HG03196 (cell line): ENCODE measurements at regions not wholly inside any gene's neighbourhood (a gene's known extent, or its start where the extent isn't known, plus 50 kb on each side); places are given as distances from the start of the nearest gene placed in this dataset.

Source experiments
- ATAC-seq: cut with Tn5 transposase; IDR thresholded peaks from one replicate; pipeline ENCODE4 v1.9.1; 2021; ENCODE audit not compliant: unreplicated experiment

DNA sequence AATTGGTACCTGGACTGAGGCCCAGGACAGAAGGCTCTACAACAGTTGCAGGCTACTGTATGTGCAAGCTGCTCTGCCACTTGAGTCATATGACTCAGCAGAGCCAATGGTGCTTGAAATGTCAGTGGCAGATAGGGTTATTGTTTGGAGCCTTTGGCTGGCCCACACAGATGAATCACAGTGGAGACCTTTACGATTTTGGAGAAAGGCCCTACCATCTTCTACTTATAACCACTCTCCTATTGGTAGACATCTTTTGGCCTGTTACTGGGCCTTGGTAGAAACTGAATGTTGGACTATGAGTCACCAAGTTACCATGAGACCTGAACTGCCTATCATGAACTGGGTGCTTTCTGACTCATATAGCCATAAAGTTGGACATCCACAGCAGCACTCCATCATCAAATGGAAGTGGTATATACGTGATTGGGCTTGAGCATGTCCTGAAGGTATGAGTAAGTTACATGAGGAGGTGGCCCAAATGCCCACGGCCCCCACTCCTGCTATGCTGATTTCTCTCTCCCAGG, 88.9 kb upstream of the NRXN1 start:
- ATAC-seq, result no peak

DNA sequence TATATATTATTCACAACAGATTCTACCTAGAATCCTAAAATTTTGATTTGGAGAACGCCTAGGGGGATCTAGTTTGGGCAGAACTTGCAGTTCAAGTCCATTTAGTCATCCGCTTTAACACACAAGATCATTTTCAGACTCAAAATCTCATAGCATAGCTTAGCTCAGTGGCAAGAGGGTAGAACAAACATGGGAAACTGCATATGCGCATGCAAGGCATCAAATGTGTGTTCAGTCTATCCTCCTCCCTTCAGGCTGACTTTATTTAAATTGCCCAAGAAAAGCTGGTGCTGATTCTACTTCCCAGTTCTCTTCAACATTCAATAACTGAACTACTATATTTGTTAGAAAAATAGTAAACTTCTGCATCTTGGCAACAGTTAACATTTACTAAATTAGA, 79.6 kb upstream of the NRXN1 start:
- ATAC-seq, result no peak

DNA sequence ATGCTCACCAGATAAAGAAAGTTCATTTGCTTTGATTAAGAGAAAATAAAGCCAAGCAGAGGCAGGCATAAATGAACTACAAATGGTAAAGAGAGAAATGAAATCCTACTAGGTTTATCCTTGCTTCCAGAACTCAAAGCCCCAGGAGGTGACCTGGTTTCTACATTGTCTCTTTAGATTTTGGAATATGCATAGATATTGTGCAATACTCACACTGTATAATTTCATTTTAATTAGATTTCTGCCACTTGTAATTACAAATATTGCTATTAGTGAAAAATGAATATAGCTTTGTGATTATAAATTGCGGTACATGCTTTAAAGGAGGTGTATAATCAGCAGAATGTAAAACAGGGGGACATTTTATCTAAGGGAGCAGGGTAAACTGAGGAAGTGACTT, 76.9 kb upstream of the NRXN1 start:
- ATAC-seq, result no peak

DNA sequence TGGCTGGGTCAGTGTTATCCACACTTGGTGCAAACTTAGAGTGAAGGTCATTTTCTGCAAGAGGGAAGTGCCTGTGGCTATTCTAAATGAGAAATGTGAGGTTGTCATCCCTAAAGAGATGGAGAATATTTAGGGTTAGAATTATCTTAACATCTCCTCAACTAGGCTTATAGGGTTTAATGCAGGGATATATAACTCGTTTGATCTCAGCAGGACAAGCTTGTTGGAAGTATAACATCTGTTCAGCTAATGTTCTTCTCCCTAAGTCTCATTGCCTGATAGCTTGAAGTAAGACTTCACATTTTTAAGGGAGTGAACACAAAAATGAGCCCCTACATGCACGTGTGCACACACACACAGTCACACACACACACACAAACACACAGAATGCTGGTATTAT, 75.9 kb upstream of the NRXN1 start:
- ATAC-seq, result no peak

DNA sequence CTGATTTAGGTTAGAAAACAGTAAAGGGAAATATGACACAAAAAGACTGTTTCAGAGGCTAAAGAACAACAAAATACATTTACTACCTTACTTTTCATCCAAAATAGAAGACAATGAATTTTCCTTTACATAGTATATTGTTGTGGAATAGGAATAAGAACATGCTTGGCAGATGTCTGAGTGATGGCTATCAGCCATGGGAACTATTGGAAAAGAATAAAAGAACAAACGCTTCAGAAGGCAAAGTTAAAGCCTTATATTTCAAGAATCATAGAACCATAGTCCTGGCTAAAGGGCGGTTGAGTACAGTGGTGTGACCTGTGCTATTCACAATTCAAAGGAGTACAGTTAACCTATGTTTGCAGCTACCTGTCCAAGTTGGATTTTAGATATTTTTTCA, 73.9 kb upstream of the NRXN1 start:
- ATAC-seq, result no peak

DNA sequence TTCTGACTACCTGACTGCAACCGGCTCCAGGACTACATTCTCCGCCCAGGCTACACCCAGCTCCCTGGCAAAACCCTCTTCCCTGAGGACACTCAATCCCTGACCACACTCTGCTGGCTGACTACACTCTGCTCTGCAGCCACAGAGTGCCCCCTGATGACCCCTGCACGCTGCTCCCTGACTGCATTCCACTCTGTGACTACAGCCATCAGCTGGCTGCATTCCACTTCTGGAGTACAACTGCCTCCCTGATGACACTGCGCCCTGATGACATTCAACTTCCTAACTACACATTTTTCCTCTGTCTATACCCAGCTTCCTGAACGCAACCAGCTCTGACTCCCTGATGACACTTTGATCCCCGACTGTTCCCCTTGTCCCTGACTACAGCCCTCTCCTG, 71.3 kb upstream of the NRXN1 start:
- no peak for ATAC-seq

DNA sequence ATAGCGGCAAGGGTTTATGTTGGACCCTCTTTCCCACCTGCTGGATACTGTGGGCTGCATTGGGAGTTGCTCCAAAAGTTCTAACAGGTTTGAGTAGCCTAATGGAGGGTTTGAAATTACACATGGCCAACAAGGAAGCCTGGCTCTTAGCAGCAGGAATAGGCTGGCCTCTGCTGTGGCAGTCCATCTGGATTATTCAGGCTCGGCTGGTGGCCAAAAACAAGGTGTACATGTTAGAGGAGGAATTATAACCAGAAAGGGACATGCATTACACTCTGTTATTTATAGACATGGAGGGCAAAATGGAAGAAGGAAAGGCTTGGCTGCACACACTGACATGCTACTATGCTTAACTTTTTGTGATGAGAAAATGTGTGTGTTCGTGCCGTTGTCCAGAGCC, 61.1 kb upstream of the NRXN1 start:
- no peak for ATAC-seq

DNA sequence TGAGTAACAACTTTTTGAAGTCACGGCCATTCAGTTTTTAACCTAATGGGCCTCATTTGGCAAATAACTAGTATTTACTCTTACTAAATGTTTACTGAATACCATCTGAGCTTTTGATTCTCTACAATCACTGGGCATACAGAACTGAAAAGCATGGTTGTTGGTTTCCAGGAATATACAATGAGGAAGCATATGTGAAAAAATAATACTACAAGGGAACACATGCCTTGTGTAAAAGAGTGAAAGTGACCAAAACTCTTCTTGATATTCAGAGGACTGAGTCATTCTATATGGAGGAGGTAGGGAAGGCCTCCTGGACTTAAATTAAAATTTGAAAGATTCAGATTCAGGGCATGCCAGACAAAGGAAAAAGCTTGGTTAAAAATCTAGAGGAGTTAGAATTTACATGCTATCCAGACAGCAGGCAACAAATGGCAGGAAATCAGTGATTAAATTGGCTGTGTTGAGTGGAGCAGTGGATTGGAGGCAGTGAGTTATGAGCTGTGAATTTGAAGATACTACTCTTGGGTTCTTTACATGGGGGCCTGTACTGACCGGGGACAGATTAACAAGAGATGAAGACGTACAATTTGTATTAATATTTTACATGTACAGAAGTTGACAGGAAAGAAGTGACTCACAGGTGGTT, 53.6 kb upstream of the NRXN1 start:
- no peak for ATAC-seq

DNA sequence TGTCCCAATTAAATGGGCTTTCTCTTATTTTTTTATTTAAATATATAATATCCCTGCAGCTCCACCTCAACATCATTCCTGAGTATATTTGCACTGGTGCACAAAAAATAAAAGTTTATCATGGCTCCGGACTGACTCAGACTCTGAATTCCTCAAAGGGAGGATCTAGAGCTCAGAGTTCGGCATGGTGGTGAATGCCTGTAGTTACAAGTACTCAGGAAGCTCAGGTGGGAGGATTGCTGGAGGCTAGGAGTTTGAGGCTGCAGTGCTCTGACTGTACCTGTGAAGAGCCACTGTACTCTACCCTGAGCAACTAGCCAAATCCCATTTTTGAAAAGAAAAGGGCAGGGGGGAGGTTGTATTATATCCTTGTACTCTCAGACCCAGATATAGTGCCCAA, 52.8 kb upstream of the NRXN1 start:
- ATAC-seq, result no peak
